T-cell (primary cell): ENCODE measurements at regions not wholly inside any gene's neighbourhood (a gene's known extent, or its start where the extent isn't known, plus 50 kb on each side); places are given as distances from the start of the nearest gene placed in this dataset.
"Not testable (repeated sequence)": the region's sequence is repeated elsewhere in the genome, so short reads cannot be mapped to it uniquely, and the experiment has no call there.

Experiments used
- ATAC-seq, 4 experiments: fragments of 200-7000 bp in 3 of 4; fragments of 150-1000 bp in 1 of 4; cut with Tn5 transposase; replicated peaks in 1 of 4; 1 replicate in 3 of 4; 2 replicates in 1 of 4; pipeline ENCODE4 v1.10.0; 2021; ENCODE audit warnings: moderate library complexity in 3 of 4, mild to moderate bottlenecking in 2 of 4, moderate number of reproducible peaks in 1 of 4
- CTCF ChIA-PET, 2 donors: fragments of 300-600 bp; sonication (Branson Sonifier 250); formaldehyde crosslinking; loops; one replicate each; lab custom pipeline; 2022; ENCODE audit warnings: antibody characterized with exemption in 2 of 2; lab: Charles Lee
- POLR2A ChIA-PET, 2 donors: fragments of 300-600 bp; sonication (Branson Sonifier 250); formaldehyde crosslinking; loops; one replicate each; lab custom pipeline; 2022; ENCODE audit warnings: antibody characterized with exemption in 2 of 2; lab: Charles Lee
- DNase-seq, 35 experiments: peaks; one replicate each; pipeline versions ENCODE4 v3.0.0 to v3.0.0-alpha.2; 2013 to 2023
- H3K27ac ChIP-seq: one replicate; pipeline ENCODE4 v1.5.1; 2013; ENCODE audit warnings: low read length
- H3K27me3 ChIP-seq, 2 experiments: replicated peaks in 1 of 2; 1 replicate in 1 of 2; 2 replicates in 1 of 2; pipeline versions ENCODE4 v1.6.1 to v1.7.0; 2013; ENCODE audit warnings: low read length in 1 of 2, mixed read lengths in 1 of 2; ENCODE audit not compliant: control insufficient read depth in 2 of 2, insufficient read depth in 2 of 2; ENCODE audit errors: extremely low read depth in 1 of 2
- H3K36me3 ChIP-seq, 2 donors: 1 replicate in 1 of 2; 2 replicates in 1 of 2; pipeline versions ENCODE4 v1.6.1 to v1.7.0; 2013; ENCODE audit warnings: low read length in 1 of 2; ENCODE audit not compliant: control insufficient read depth in 2 of 2, insufficient read depth in 1 of 2; ENCODE audit errors: extremely low read depth in 1 of 2
- H3K4me1 ChIP-seq, 2 experiments: 1 replicate in 1 of 2; 2 replicates in 1 of 2; pipeline versions ENCODE4 v1.6.1 to v1.7.0; 2013; ENCODE audit warnings: low read length in 2 of 2, mixed read lengths in 1 of 2; ENCODE audit not compliant: insufficient read depth in 2 of 2, control insufficient read depth in 1 of 2; ENCODE audit errors: extremely low read depth in 1 of 2
- H3K4me3 ChIP-seq, 2 donors: 1 replicate in 1 of 2; 2 replicates in 1 of 2; pipeline versions ENCODE4 v1.5.1 to v1.7.0; 2013; ENCODE audit warnings: mild to moderate bottlenecking in 2 of 2, low read length in 1 of 2, moderate library complexity in 1 of 2; ENCODE audit not compliant: control insufficient read depth in 1 of 2; ENCODE audit errors: extremely low read depth in 1 of 2
- H3K9me3 ChIP-seq: 2 replicates; pipeline ENCODE4 v1.7.0; 2013
- H3K27ac Mint-ChIP-seq, 2 donors: one replicate each; pipeline ENCODE4 v1.8.0; 2020 to 2021; ENCODE audit warnings: mild to moderate bottlenecking in 2 of 2, mixed read lengths in 2 of 2
- H3K27me3 Mint-ChIP-seq, 2 donors: one replicate each; pipeline ENCODE4 v1.8.0; 2021 to 2022; ENCODE audit warnings: mixed read lengths in 2 of 2
- H3K36me3 Mint-ChIP-seq: one replicate; pipeline ENCODE4 v1.8.0; 2021; ENCODE audit warnings: mixed read lengths
- H3K4me1 Mint-ChIP-seq, 3 donors: one replicate each; pipeline ENCODE4 v1.8.0; 2020 to 2022; ENCODE audit warnings: mixed read lengths in 3 of 3, mild to moderate bottlenecking in 1 of 3
- H3K4me3 Mint-ChIP-seq, 3 donors: one replicate each; pipeline ENCODE4 v1.8.0; 2020 to 2022; ENCODE audit warnings: mild to moderate bottlenecking in 3 of 3, mixed read lengths in 3 of 3, moderate library complexity in 3 of 3
- H3K9me3 Mint-ChIP-seq, 3 donors: one replicate each; pipeline ENCODE4 v1.8.0; 2020 to 2022; ENCODE audit warnings: mixed read lengths in 3 of 3
- WGBS: methylation state at CpG from one replicate; pipeline ENCODE4 v1.1.5; 2013; ENCODE audit warnings: missing lambda C conversion rate; ENCODE audit not compliant: insufficient coverage; 5-methylcytosine and 5-hydroxymethylcytosine counted together

DNA sequence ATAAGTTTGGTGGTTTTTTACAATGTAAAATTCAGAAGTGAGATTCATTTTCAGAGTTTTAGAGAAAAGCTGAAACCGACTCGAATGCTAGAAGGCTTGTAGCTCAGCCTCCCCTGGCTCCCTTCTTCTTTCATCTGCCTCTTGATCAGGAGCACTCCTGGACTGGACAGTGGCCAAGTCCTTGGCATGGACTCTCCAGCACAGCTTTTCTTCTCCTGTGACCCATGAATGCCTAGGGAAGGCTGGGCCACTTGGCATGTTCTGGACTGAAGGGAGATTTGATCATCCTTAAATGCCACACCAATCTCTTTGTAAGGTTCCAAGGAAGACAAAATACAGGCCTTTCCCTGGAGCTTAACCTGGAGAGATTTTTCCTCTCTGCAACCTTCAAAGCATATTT is 384.0 kb upstream of the SASH1 start:
- ChIA-PET POLR2A (no interaction called here), CTCF (no interaction called here)
- DNase-seq = no peak
- H3K9me3 Mint-ChIP-seq = peaks cover 0 to 2% (median 0%) of the 10 kb centered on the region in 3 donors
- Histone ChIP-seq H3K9me3 (no peaks in the 10 kb centered on the region), H3K4me3 (no peak overlapping the region), H3K36me3 (no peaks in the 10 kb centered on the region), H3K27me3 (no peaks in the 10 kb centered on the region), H3K4me1 (no peaks in the 10 kb centered on the region), H3K27ac (no peak overlapping the region)
- H3K27me3 Mint-ChIP-seq = peaks cover 0 to 1% of the 10 kb centered on the region in 2 donors
- no peak overlapping the region for H3K27ac Mint-ChIP-seq
- WGBS = 50% methylated on average over 2 of the region's 2 CpGs
- H3K4me1 Mint-ChIP-seq = no peaks in the 10 kb centered on the region
- ATAC-seq = no peak
- H3K36me3 Mint-ChIP-seq = no peaks in the 10 kb centered on the region
- H3K4me3 Mint-ChIP-seq = no peak overlapping the region

DNA sequence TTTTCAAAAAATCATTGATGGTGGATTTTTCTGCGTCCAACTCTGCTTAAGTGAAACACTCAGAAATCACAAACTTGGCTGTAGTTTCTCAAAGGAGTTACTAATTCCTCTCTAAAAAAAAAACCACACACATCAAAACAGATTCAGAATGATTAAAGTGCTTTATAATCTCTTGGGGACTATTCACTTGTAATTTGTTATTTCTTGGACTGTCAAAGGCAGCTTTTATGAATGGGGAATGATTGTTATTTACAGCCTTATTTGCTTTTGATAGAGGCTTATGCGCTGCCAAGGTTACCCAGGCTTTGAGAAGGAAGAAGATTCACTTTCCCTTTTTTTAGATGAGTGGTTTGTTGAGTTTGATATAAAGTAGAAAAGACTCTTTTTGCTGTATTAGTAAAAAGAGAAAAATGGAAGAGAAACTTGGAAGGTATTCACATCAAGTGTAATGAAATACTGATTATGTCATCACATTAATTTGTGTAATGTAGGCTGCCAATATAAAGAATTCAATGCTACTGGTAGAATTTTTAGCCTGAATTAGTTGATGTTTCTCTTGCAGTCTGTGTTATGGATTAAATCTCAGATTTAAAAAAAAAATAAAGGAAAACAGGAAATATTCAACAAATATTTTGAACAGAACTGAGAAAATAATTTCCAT is 381.0 kb upstream of the SASH1 start:
- H3K4me1 ChIP-seq = no peaks in the 10 kb centered on the region
- no CpG with 5 or more reads among the region's 2 CpGs for WGBS
- H3K9me3 ChIP-seq = no peaks in the 10 kb centered on the region
- H3K4me1 Mint-ChIP-seq = no peaks in the 10 kb centered on the region
- no peaks in the 10 kb centered on the region for H3K36me3 ChIP-seq
- H3K4me3 Mint-ChIP-seq = no peak overlapping the region
- H3K27me3 Mint-ChIP-seq = peaks cover 0 to 1% of the 10 kb centered on the region in 2 donors
- no peak overlapping the region for H3K27ac ChIP-seq
- H3K36me3 Mint-ChIP-seq = no peaks in the 10 kb centered on the region
- CTCF ChIA-PET = no interaction called here
- no peak overlapping the region for H3K27ac Mint-ChIP-seq
- peaks cover 0 to 7% (median 4%) of the 10 kb centered on the region in 3 donors for H3K9me3 Mint-ChIP-seq
- ATAC-seq (no peak), DNase-seq (no peak)
- H3K4me3 ChIP-seq = no peak overlapping the region
- POLR2A ChIA-PET = no interaction called here
- H3K27me3 ChIP-seq = no peaks in the 10 kb centered on the region

DNA sequence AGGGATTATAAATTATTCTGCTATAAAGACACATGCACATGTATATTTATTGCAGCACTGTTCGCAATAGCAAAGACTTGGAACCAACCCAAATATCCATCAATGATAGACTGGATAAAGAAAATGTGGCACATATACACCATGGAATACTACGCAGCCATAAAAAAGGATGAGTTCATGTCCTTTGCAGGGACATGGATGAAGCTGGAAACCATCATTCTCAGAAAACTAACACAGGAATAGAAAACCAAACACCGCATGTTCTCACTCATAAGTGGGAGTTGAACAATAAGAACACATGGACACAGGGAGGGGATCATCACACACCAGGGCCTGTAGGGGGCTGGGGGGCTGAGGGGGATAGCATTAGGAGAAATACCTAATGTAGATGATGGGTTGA is 377.2 kb upstream of the SASH1 start:
- H3K9me3 ChIP-seq, CTCF ChIA-PET, POLR2A ChIA-PET, H3K27me3 ChIP-seq, ATAC-seq, H3K9me3 Mint-ChIP-seq, H3K4me1 Mint-ChIP-seq, H3K4me3 ChIP-seq, H3K27ac ChIP-seq, H3K36me3 ChIP-seq, DNase-seq, H3K4me3 Mint-ChIP-seq, H3K4me1 ChIP-seq, H3K36me3 Mint-ChIP-seq, H3K27me3 Mint-ChIP-seq, H3K27ac Mint-ChIP-seq: not testable (repeated sequence)
- no CpG with 5 or more reads among the region's 3 CpGs for WGBS

DNA sequence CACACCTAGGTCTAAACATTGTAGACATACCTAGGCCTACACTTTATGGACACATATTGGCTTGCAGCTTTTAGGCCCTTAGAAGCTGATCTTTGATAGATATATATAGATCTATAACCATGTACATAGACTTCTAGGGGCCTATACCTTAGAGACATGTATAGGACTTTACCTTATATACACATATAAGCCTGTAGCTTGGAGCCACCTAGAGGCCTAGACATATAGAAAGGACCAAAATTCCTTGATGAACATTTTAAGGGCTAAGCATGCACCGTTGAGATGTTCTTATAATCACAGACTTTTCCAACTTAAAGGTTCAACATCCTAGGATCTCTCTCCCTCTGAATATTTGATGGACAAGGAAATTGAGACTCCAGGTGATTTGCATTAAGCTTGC is 371.7 kb upstream of the SASH1 start:
- Mint-ChIP-seq H3K36me3 (no peaks in the 10 kb centered on the region), H3K27me3 (no peaks in the 10 kb centered on the region), H3K4me3 (no peak overlapping the region), H3K9me3 (no peaks in the 10 kb centered on the region), H3K4me1 (no peaks in the 10 kb centered on the region), H3K27ac (no peak overlapping the region)
- CTCF ChIA-PET = no interaction called here
- H3K27ac ChIP-seq = no peak overlapping the region
- ATAC-seq = no peak
- no peaks in the 10 kb centered on the region for H3K27me3 ChIP-seq
- H3K4me3 ChIP-seq = no peak overlapping the region
- WGBS = no CpG with 5 or more reads among the region's 1 CpG
- DNase-seq = no peak
- POLR2A ChIA-PET = no interaction called here
- no peaks in the 10 kb centered on the region for H3K36me3 ChIP-seq
- no peaks in the 10 kb centered on the region for H3K9me3 ChIP-seq
- H3K4me1 ChIP-seq = no peaks in the 10 kb centered on the region

DNA sequence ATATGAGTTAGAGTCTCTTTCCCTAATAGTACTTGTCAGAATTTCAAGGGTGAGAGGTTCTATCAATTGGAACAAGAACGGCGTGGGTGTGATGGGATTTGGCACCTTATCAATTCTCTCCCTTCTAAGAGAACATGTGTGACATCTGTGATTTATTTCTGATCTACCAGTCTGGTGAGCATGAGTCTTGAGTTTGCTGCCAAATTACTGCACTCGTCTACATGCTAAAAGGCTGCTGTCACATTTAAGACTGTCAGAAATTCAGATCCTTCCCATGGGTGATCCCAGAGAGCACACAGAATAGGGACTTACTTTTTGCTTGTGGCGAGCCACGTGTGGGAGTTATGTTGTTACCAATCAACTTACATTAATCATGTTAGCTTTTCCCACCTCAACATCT is 370.2 kb upstream of the SASH1 start:
- H3K4me1 Mint-ChIP-seq = no peaks in the 10 kb centered on the region
- no peak for DNase-seq
- no peaks in the 10 kb centered on the region for H3K27me3 Mint-ChIP-seq
- no CpG with 5 or more reads among the region's 5 CpGs for WGBS
- ChIA-PET POLR2A (no interaction called here), CTCF (no interaction called here)
- H3K9me3 Mint-ChIP-seq = no peaks in the 10 kb centered on the region
- Histone ChIP-seq H3K9me3 (no peaks in the 10 kb centered on the region), H3K27me3 (no peaks in the 10 kb centered on the region), H3K4me1 (no peaks in the 10 kb centered on the region), H3K27ac (no peak overlapping the region), H3K36me3 (no peaks in the 10 kb centered on the region), H3K4me3 (no peak overlapping the region)
- no peak overlapping the region for H3K27ac Mint-ChIP-seq
- H3K36me3 Mint-ChIP-seq = no peaks in the 10 kb centered on the region
- no peak overlapping the region for H3K4me3 Mint-ChIP-seq
- no peak for ATAC-seq

DNA sequence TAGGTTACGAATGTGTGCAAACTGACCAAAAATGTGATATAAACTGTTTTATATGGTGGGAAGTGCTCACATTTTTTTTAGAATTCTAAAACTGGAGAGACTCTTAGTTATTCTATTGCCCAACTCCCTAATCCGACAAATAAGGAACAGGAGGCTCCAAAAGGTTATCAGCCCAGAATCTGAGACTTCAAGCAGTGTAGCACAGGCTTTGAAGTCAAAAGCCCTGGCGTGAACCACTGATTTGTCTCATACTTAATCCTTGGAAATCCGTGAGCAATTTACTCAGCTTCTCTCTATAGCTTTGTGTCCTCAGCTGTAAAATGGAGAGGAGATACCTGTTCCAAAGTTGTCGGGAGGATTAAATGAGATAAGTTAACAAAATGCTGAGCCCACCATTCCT is 368.8 kb upstream of the SASH1 start:
- WGBS = 67% methylated on average over 1 of the region's 5 CpGs
- CTCF ChIA-PET = no interaction called here
- Histone ChIP-seq H3K27ac (no peak overlapping the region), H3K4me3 (no peak overlapping the region), H3K36me3 (no peaks in the 10 kb centered on the region), H3K27me3 (no peaks in the 10 kb centered on the region), H3K9me3 (no peaks in the 10 kb centered on the region), H3K4me1 (no peaks in the 10 kb centered on the region)
- ATAC-seq (no peak), DNase-seq (no peak)
- no peak overlapping the region for H3K4me3 Mint-ChIP-seq
- H3K9me3 Mint-ChIP-seq = no peaks in the 10 kb centered on the region
- no peak overlapping the region for H3K27ac Mint-ChIP-seq
- H3K36me3 Mint-ChIP-seq = no peaks in the 10 kb centered on the region
- POLR2A ChIA-PET = no interaction called here
- no peaks in the 10 kb centered on the region for H3K27me3 Mint-ChIP-seq
- no peaks in the 10 kb centered on the region for H3K4me1 Mint-ChIP-seq

DNA sequence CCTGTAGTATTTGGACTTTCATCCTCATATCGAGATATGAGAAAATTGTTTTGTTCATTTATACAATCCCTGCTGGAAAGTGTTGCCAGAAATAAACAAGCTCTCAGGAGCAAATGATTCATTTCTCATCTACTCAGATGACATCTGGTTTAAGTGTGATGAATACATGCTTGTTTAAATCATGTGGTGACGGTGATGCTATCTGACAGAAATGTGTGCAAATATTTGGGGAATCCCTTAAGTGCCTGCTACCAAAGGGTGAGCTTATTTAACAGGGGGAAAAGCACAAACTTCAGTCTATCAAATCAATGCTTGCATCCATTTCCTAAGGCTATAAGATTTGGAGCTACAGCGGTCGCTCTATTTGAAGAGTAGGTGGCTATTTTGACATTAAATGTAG is 368.3 kb upstream of the SASH1 start:
- H3K36me3 Mint-ChIP-seq = no peaks in the 10 kb centered on the region
- no peak for ATAC-seq
- Histone ChIP-seq H3K9me3 (no peaks in the 10 kb centered on the region), H3K36me3 (no peaks in the 10 kb centered on the region), H3K27ac (no peak overlapping the region), H3K4me3 (no peak overlapping the region), H3K27me3 (no peaks in the 10 kb centered on the region), H3K4me1 (no peaks in the 10 kb centered on the region)
- CTCF ChIA-PET = no interaction called here
- POLR2A ChIA-PET = no interaction called here
- H3K27ac Mint-ChIP-seq = no peak overlapping the region
- no peaks in the 10 kb centered on the region for H3K9me3 Mint-ChIP-seq
- no peak for DNase-seq
- WGBS = no CpG with 5 or more reads among the region's 4 CpGs
- H3K4me1 Mint-ChIP-seq = no peaks in the 10 kb centered on the region
- H3K4me3 Mint-ChIP-seq = no peak overlapping the region
- no peaks in the 10 kb centered on the region for H3K27me3 Mint-ChIP-seq
